ENCODE measurements at regions not wholly inside any gene's neighbourhood (a gene's known extent, or its start where the extent isn't known, plus 50 kb on each side); places are given as distances from the start of the nearest gene placed in this dataset.

GRCh38 chr4:46196086-46196485, 72.2 kb upstream of the GABRG1 start:
- Mint-ChIP-seq H3K27me3 (no peaks in the 10 kb centered on the region), H3K27ac (no peak overlapping the region), H3K36me3 (no peaks in the 10 kb centered on the region), H3K9me3 (peaks cover 0 to 24% (median 5%) of the 10 kb centered on the region in 11 donors), H3K4me3 (no peak overlapping the region), H3K4me1 (no peaks in the 10 kb centered on the region)
- ChIA-PET POLR2A (no interaction called here), CTCF (no interaction called here)
- ATAC-seq (no peak), DNase-seq (no peak)
- Histone ChIP-seq H3K27ac (ENCODE audit: low read depth, low read length) (no peak overlapping the region), H3K4me1 (ENCODE audit: control insufficient read depth in 2 of 2, insufficient read depth in 2 of 2, low read length in 2 of 2) (no peaks in the 10 kb centered on the region), H3K9me3 (ENCODE audit: control insufficient read depth in 2 of 3, low read length in 3 of 3) (no peaks in the 10 kb centered on the region), H3K27me3 (ENCODE audit: control insufficient read depth in 2 of 2, insufficient read depth in 2 of 2, low read length in 2 of 2) (no peaks in the 10 kb centered on the region), H3K4me3 (ENCODE audit: low read length) (no peak overlapping the region), H3K36me3 (ENCODE audit: control insufficient read depth in 2 of 3, insufficient read depth in 3 of 3, low read length in 3 of 3) (no peaks in the 10 kb centered on the region)
- intact Hi-C loops (cut with micrococcal nuclease), result no loop called here

GRCh38 chr4:46185766-46186165, 61.9 kb upstream of the GABRG1 start:
- intact Hi-C loops (cut with micrococcal nuclease), result no loop called here
- ChIA-PET POLR2A (no interaction called here), CTCF (no interaction called here)
- Mint-ChIP-seq H3K36me3 (no peaks in the 10 kb centered on the region), H3K27me3 (no peaks in the 10 kb centered on the region), H3K4me1 (no peaks in the 10 kb centered on the region), H3K27ac (no peak overlapping the region), H3K9me3 (peaks cover 0 to 33% (median 3%) of the 10 kb centered on the region in 11 donors), H3K4me3 (no peak overlapping the region)
- Histone ChIP-seq H3K36me3 (ENCODE audit: control insufficient read depth in 2 of 3, insufficient read depth in 3 of 3, low read length in 3 of 3) (no peaks in the 10 kb centered on the region), H3K9me3 (ENCODE audit: control insufficient read depth in 2 of 3, low read length in 3 of 3) (no peaks in the 10 kb centered on the region), H3K4me3 (ENCODE audit: low read length) (no peak overlapping the region), H3K27me3 (ENCODE audit: control insufficient read depth in 2 of 2, insufficient read depth in 2 of 2, low read length in 2 of 2) (no peaks in the 10 kb centered on the region), H3K27ac (ENCODE audit: low read depth, low read length) (no peak overlapping the region), H3K4me1 (ENCODE audit: control insufficient read depth in 2 of 2, insufficient read depth in 2 of 2, low read length in 2 of 2) (no peaks in the 10 kb centered on the region)
- DNase-seq (no peak), ATAC-seq (no peak)

- Histone ChIP-seq H3K27ac (ENCODE audit: low read depth, low read length) (no peak overlapping the region), H3K4me3 (ENCODE audit: low read length) (no peak overlapping the region), H3K9me3 (ENCODE audit: control insufficient read depth in 2 of 3, low read length in 3 of 3) (no peaks in the 10 kb centered on the region), H3K4me1 (ENCODE audit: control insufficient read depth in 2 of 2, insufficient read depth in 2 of 2, low read length in 2 of 2) (no peaks in the 10 kb centered on the region), H3K36me3 (ENCODE audit: control insufficient read depth in 2 of 3, insufficient read depth in 3 of 3, low read length in 3 of 3) (no peaks in the 10 kb centered on the region), H3K27me3 (ENCODE audit: control insufficient read depth in 2 of 2, insufficient read depth in 2 of 2, low read length in 2 of 2) (no peaks in the 10 kb centered on the region)
- Mint-ChIP-seq H3K4me3 (no peak overlapping the region), H3K36me3 (peaks cover 0 to 5% (median 0%) of the 10 kb centered on the region in 5 donors), H3K9me3 (peaks cover 6 to 60% (median 22%) of the 10 kb centered on the region in 11 donors), H3K27me3 (no peaks in the 10 kb centered on the region), H3K27ac (no peak overlapping the region), H3K4me1 (no peaks in the 10 kb centered on the region)
- ATAC-seq, result no peak
- ChIA-PET CTCF (no interaction called here), POLR2A (no interaction called here)
- no peak for DNase-seq
- intact Hi-C loops (cut with micrococcal nuclease), result no loop called here
These were observed 55.5 kb upstream of the GABRG1 start for GRCh38 chr4:46179356-46179755.

All from naive thymus-derived CD4-positive, alpha-beta T cell (primary cell).